GM21390 (cell line): ENCODE measurements at regions not wholly inside any gene's neighbourhood (a gene's known extent, or its start where the extent isn't known, plus 50 kb on each side); places are given as distances from the start of the nearest gene placed in this dataset.

Experiments
- ATAC-seq: cut with Tn5 transposase; IDR thresholded peaks from one replicate; pipeline ENCODE4 v1.9.1; 2021; ENCODE audit not compliant: unreplicated experiment

DNA sequence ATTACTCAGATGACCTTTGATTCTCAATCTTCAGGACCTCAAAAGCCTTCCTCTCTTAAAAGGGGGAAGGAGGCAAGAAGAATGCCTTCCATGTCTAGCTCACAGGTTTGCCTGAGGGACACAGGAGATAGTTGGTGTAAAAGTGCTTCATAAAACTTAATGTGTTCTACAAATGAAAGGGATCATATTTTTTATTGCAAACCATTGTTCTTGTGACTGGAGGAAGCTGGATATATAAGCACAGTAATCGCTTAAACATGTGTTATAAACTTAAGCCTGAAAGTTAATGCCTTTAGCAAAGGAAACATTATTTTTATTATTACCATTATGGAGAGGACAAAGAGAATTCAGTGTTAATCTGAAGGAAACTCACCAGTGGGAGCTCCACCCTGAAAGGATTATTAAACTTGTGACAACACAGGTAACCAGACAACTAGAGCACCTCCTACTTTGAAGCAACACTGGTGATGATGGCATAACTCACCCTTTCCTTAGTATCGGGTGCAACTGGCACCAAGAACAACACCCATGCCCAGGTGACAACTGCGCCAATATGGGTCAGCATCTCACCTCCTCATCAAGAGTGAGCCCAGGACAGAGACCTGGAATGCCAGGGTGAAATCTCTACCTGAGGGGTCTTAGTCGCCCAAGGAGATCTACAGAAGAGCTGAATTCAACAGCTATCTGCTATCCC is 288.7 kb upstream of the PRDM1 start:
- ATAC-seq: no peak

DNA sequence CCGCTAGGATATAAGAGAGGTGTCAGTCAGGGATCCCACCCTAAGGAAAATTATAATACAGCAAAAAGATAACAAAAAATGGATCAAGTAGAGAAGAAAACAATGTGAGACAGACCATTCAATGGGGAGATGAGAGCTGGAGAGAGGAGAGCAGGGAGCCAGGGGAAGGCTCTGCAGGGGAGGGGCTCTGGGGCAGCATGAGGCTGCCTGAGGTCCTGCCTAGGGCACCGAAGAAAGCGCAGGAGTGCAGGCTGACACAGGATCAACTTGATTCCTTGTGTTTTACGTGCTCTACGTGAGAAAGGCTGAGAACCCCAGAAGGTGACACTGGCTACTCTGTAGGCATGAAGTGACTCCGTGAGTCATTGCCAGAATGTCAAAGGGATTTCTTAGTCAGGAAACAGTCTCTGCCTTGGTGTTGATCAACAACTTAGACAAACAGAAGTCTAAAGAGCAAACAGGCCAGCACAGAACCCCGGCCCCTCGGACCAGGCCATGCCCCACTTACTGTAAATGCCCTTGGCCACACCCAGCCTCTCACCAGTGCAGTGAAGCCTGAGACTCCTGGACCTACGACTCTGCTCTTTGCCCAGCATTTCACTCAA is 290.1 kb upstream of the PRDM1 start:
- ATAC-seq: no peak

DNA sequence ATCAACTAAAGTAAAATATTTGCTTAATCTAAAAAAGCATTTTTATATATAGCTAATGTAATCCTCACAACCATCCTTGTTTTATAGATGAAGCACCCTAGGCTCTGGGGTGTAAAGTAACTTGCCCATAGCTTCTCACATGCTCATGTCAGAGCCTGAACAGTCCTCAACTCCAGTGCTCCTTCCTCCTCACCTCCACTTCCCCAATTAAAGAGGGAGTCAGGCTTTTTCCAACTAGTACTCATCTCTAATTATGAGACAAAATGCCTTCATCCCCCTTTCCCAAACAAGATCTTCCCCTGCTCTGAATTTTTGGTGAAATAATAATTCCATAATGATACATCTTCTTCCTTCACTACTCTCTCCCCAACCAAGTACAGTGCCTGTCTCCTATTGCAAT is 290.8 kb upstream of the PRDM1 start:
- ATAC-seq: no peak

DNA sequence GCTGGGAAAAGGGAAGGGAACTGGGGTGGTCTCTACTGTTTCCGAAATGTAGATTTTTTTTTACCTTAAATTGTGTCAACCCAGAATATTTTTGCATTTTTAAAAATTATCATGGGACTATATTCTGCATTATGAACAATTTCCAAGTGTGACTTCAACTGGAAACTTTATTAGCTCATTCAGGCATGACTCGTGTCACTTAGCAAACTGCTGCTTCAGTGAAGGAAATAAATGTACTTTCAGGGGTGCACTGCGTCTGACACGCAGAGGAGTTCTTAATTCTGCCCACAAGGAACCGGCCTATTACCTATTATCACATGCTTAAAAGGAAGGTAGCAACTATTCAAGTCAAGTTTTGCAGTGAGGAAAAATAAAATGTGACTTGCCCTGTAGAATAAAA is 291.3 kb upstream of the PRDM1 start:
- ATAC-seq: no peak

DNA sequence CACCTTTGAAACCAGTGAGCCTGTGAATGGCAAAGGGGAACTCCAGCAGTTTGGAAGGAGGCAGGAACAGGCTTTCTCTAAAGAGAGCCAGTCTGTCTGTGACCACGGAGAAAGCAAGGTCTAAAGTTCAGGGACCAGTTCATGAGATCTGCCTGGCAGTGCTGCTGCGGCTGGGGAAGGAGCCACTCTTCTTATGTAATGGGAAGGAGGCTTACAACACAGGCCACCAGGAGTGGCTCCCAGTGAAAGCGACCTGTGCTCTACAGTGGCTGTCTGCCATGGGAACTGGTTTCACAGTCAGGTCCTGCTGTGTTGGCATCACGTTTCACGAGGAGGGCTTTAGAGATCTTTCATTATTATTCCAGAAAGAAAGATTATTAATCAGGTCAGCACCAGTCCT is 291.9 kb upstream of the PRDM1 start:
- no peak for ATAC-seq

DNA sequence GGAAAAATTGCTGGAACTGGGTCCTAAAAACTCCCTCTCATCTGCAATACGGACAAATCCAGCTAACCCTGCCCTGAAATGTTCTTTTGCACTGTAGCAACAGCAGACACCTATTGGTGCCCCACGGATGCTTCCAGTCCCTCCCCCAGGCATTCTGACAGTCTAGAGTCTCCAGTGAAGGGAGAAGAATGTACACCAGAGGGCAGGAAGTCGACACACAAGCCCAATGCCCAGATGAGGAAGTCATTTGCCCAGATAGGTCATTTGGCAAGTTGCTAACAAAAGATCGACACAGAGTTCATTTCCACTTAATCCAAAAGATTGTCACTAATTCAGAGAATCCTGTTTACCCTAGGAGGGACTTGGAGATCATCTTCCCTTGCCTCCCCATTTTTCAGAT is 293.0 kb upstream of the PRDM1 start:
- ATAC-seq: no peak

DNA sequence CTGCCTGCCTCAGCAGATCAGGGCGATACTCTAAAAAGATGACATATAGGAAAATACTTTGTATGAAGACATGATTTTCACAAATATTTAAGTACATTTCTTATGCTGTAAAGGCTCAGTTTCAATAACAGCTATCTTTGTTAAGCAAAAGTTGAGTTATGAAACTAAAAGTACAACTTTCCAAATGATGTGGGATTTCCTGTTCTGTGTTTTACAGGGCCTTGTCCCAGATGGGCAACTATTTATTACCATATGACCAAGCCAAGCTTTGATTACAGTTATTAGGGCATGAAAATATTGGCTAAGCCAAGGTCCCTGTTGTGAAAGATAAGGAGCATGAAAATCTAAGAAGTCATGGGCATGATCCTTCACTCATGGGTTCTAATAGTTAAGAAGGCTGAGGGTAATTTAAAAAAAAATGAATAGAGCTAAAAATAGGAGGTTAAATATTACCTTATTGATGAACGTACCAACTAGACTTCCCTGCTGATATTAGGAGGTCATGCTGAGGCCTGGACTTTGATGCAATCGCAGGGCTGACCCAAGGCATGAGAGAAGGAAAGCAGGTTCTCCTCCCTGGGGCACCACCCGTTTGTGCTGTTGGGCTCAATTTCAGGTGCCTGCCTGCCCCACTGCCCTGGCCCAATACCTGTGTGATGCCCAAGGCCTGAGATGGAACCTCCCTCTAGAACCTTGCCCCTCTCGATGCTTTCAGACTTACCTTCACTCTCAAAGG is 294.4 kb upstream of the PRDM1 start:
- peak; percentile 48 for ATAC-seq

DNA sequence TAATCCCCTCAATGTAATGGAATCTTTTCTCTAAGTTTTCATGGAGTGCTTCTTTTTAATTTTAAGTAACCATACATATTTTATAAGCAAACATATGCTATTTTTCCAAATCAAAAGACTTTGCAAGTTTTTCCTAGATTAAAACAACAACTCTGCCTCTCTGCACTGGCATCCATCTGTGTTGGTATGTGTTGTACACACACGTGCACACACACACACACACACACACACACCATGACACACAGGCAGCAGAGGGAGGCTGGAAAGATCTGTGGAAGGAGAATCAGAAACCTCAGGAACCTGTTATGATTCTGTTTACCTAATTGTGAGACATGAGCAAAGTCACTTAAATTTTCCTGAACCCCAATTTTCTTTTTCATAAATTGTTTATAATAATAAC is 295.0 kb upstream of the PRDM1 start:
- ATAC-seq: no peak

DNA sequence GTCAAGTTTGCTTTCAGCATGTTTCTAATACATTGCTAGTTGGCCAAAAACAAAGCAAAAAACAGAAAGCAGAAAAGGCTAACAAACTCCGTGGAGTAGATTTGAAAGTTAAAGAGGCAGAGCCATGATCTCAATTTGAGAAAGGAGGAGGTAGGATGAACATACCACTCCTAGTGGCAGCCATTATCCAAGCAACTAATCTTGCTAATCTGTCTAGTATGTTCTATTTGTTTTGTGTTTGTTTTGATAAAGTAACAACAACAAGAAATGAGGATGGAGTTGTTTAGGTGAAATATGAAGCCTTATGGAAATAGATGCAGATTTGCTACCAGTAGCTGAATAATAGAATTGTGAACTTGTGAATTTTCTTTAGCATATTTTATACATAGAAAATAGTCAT is 295.5 kb upstream of the PRDM1 start:
- no peak for ATAC-seq

DNA sequence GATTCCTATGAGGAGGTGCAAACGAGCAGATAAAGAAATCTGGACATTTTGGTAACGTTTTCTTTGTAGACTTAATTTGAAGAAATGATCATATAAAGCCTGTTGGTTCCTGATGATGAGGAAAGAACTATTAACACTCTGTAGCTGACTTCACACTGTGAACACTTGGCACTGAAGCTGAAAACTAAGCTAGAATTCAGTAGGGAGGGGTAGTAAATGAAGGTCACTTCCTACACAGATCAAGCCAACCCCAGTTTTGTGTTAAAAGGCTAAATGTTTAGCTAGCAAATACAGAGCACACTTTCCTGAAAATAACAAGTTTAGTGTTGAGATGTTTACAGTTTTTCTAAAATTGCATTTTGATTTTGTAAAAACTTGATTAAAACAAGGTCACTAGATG is 296.2 kb upstream of the PRDM1 start:
- ATAC-seq: no peak

DNA sequence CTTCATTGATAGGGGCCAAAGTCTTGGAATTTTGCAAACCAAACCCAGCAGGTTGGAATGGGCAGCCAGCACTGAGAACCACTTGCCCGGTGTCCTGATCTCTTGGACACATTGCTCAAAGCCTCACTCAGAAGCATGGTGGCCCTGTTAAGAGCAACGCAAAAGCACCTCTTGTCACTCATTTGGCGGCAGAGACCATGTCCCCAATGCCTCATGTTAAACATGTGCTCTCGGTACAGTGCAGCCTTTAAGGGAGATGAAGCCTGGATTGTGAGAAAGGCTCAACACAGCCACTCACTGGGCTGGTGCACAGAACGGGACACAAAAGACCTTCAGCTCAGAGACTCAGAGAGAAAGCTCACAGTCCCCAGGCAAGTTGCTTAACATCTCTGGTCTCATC is 298.4 kb upstream of the PRDM1 start:
- ATAC-seq: no peak

DNA sequence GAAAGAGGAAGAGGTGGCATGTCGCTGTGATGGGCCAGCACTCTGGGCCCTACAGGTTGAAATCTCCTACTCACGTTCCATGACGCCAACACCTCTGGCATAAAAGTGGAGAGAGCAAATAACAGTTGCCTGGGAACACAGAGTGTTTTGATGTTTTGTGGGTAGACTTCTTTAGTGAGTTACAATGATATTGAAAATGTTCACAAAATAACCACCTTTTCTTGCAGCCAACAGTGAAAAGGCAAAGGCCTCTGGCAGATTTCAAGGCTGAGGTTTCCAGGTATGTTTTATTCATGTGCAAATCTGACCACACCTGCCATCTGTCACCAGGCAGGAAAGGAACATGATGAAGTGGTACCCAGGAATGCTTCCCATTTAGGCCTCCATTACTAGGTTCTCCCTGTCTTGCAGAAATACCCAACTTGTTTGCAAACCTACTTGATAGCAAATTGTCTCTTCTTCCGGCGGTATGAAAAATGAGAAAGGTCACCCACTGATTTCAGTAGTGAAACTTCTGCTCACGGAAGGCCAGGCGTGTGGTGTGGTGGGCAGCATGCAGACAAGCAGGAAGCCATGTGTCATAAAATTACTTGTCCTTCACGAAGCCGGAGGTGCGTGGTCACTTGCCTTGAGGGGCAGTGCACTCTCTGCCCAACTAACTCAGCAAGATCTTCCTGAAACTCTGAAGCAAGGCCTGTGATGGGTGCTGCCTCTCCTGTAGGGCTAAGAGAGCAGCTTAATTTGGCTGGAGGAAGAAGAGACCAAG is 299.1 kb upstream of the PRDM1 start:
- peak; percentile 61 for ATAC-seq

DNA sequence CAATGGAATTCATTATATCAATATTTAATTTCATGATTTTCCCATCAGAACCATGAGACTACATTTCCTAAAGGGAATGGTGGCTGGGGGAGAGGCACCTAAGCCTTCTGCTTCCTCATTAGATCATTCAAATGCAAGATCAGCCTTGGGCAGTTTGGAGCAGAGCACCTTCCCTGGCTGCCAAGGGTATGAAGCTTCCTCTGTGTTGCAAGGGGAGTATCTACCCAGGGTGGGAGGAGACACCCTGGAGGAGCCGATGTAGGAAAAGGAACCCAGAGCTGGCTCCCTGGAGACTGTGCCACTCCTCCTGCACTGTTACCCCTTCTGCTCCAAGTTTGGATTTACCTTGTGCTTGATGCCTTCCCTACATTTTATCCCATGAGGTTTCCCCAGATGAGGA is 299.7 kb upstream of the PRDM1 start:
- ATAC-seq: no peak

DNA sequence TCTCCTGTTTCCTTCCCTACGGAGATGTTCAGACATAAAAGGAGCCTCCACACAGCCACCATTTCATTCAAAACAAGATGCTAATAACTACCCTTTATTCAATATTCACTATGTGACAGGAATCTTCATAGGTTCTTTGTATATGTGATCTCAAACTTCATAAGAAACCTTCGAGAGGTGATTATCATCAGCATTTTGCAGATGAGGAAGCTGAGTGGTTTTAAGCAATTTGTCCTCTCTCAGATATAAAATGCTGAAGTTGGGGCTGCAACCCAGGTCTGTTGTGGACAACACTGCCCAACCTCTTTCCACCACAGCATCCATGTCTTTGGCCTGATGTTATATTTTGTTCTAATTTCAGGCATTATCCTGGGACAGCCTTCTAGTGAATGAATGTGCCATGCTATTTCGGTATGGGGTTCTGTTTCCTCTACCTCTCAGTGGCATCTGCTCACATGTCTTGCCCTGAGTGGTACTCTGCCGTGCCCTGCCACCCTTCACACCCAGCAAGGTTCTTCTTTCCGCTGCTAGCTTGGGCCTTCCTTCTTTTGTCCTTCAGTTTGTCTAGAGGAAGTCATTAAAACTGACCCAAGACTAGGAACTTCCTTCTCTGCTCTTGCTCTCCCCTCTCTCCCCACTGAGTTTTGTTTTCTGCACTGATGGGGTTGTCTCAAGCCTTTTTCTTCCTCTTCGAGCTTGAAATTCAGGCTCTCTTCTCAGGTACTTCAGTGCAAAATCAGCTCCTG is 300.9 kb upstream of the PRDM1 start:
- ATAC-seq: no peak

DNA sequence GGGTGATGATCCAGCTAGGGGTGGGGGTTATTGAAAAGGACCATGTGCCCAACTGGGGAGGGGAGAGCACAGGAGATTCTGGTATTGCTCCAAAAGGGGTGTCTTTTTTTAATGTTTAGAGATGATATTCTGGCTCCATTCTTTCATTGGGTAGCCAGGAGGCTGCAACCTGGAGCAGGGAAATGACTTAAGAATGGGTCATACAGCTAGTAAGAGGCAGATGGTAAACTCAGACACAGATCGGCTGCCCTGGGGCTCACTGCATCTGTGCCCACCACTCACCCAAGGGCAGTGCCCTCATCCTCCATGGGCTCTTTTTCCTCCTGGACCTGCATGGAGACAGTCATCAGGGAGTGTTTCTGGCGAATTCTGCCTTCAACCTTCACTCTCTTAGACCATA is 302.0 kb upstream of the PRDM1 start:
- no peak for ATAC-seq

DNA sequence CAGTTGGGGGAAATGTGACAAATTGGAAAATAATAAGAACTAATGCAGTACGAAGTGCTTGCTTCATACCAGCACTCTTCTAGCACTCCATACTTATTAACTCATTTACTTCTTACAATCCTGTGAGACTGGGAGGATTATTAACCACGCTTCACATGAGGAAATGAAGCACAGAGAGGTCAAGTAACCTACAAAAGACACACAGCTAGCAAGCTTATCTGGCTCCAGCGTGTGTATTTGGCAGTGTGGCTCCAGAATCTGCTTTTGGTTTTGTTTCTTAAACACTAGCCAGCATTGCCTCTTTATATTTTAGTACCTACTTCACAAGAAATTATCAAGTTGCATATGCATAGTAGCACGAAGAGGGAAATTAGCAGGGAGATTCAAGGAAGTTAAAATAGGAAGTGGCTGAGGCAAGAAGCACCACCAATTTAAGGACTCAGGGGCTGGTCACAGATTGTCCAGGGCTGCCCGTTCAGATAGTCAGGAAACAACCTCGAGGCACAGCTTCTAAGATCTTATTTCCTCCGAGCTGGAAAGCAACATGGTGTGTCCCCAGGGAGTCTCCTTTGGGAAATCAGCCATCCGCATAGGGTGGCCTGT is 302.7 kb upstream of the PRDM1 start:
- no peak for ATAC-seq

DNA sequence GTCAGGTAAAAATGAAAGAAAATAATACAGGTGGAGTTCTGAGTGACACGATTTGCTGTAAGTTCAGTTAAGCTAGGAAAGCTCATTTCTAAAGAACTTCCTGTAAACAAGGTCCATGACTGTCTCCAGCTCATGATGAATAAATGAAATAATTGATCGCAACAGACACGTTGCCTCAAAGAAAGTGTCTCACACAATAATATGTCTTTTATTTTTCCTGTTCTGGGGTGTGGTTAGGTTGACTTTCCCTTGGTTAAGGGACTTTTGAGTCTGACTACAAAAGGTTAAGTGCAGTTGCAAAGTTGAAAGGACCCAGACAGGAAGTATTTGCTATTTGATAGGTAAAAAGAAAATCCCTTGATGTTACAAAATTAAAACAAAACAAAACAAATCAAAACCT is 304.2 kb upstream of the PRDM1 start:
- ATAC-seq: no peak

DNA sequence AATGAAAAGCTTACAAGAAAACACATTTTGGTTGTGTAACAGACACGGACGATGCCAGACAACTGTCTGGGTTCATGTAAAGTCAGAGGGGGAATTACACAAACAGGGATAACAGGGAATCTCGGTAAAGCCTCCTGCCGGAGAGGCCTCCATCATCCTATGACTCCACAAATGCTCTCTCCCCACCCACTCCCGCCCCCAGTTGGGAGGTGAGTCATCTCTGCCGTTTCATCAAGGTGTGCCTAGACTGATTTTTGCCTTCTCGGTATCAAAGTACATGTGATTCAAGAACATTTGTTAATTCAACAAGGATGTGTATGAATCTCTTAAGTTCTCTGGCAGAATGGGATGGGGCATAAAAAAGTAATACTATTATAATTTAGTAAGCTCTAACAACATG is 304.9 kb upstream of the PRDM1 start:
- ATAC-seq: no peak

DNA sequence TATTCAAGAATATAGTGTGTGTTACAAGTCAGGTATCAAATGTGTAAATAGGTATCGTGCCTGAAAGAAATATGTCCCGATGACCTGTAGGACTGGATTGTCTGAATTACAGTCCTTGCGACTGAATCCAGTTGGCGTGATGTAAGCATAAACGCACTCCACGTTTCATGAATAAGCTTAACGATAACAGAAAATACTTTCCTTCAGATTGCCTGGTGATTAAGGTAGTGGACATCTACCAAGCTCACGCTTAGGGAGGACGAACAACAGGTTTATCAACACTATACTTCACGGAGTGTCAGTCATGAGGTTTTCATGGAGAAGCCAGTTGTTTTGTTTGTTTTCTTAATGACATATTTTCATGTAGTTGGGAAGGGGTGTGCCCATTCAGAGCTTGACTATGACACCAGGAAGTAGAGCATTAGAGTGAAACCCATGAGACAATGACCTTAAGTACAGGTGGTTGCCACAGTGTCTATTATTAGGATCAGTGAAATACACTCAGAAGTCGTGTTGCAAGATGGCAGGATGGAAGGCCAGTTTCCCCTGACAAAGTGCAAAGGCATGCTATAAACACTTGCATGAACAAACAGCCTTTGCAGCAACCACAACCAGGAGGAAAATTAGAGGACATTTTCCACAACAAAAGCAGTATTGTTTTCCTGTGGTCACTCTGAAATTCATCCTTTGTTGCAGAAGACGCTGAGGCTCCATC is 305.8 kb upstream of the PRDM1 start:
- no peak for ATAC-seq

DNA sequence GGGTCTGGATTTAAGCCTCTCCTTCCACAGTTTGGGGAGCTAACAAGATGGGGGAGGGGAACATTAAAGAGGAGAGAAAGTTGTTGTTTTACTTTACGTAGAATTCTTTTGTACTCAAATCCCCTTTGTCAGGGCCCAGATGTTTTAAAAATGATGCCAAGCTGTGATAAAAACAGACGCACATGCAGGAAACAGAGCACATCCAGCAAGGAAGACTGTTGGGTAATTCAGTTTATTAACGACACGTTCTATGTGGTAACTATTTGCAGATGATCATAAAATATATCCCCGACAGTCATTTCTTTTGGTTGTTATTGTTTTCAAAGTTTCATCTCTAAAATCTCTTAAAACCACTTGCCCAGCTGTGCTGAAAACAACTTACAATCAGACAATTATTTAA is 307.0 kb upstream of the PRDM1 start:
- ATAC-seq: no peak
